Activated CD4-positive, alpha-beta T cell treated with anti-CD3 and anti-CD28 coated beads, Interleukin-2, Interleukin-4, amounts not matched to agents 100 ng/mL and 50 ng/mL, durations not matched to agents 16 hours and 8 hours (primary cell): ENCODE measurements at regions not wholly inside any gene's neighbourhood (a gene's known extent, or its start where the extent isn't known, plus 50 kb on each side); places are given as distances from the start of the nearest gene placed in this dataset.

Experiments
- DNase-seq: peaks from one replicate; pipeline ENCODE4 v3.0.0-alpha.2; 2020; ENCODE audit warnings: low spot score

DNA sequence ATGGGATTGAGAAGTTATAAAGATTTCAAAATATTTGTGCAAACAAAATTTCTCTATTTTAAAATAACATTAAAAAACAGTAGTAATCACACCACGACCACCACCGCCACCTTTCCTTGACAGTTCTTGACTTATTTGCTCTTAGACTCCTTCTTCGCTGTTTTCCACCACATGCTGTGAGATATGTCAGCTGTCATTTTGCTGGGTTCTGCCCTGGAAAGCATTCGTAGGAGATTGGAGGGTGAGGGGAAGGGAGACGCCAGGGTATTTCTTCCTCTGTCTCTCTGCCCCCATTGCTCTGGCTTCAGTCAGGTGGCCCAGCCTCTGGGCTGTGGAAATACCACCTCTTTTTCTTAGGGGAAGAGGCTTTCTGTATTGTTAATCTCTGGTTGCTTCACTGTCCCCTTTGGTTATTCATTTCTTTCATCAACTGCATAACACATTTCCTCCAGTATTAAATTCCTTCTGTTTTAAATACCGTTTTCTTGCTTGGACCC lies 186.2 kb downstream of the NEDD1 start:
- no peak for DNase-seq

DNA sequence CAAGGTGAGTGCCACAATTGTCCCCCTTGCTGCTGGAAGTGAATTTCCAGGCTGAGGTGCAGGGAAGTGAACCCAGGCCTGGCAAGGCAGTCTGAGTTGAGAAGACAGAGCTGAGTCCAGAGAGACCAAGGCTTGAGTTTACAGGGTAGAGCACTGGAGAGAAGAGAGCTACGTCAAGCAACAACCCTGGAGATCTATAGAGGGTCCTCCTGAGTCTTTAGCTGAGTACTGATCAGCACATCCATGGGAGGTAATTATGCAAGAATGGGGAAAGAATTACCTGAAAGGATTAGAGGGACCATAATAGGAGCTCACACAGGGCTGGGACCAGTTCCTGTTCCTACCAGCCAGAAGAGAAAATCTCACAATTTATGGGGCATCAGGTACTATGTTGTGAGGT lies 190.7 kb downstream of the NEDD1 start:
- DNase-seq = no peak

DNA sequence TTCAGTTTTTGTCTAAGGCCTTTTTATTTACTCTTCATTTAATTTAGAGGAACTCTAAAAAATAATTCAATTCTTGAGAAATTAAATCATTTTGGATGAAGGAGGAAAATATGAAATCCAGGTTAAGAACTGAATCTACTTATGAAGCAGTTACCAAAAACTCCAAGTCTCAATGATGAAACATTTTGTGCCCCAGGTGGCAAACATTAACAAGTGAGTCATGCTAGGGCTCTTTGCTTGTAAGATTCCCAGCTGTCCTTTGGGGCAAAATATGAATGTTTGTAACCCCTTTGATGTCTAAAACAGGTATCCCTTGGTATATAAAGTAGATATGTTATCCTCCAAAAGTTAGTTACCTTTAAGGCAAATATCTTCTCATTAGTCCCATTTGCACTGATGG lies 202.4 kb downstream of the NEDD1 start:
- DNase-seq = no peak

DNA sequence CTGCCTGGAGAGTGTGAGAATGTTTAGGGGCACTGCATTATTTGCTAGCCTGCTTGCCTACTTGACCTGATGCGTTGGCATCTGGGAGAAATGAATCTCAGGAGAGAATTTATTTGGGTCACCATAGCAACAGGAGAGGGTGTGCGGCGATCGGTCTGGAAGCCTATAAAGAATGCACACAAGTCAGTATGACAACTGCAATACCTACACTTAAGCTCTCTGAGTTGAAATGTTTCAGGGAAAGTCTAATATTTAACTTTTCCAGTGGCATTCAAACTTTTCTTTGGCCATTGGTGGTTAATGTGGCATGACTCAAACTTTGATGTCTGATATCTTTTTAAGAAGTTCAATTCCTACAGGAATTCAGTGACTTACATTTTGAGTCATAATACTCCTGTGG lies 205.1 kb downstream of the NEDD1 start:
- DNase-seq = no peak

DNA sequence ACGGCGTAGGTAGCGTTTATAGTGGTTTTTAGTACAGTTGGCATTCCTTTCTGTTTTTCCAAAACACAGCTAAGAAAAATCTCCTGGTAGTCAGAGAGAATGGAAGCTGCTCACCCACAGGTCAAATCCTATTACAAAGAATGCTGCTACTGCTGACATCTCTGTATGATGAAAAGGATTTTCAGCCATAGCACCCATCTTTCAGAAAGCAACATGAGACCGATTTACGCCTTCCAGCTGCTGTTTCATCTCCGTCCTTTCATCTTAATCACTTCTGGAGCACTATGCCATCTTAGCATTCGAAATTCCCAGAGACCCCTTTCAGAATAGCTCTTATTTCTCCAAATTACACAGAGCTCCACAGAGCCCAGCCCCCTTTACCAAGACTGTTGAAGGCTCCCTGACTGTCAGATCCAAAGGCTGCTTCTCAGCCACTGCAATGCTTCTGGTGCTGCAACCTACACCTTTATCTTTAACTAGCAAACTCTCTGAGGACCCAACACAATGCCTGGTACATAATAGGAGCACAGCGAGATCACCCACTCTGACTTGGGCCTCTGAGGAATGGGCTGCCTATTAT lies 211.8 kb downstream of the NEDD1 start:
- DNase-seq = no peak

DNA sequence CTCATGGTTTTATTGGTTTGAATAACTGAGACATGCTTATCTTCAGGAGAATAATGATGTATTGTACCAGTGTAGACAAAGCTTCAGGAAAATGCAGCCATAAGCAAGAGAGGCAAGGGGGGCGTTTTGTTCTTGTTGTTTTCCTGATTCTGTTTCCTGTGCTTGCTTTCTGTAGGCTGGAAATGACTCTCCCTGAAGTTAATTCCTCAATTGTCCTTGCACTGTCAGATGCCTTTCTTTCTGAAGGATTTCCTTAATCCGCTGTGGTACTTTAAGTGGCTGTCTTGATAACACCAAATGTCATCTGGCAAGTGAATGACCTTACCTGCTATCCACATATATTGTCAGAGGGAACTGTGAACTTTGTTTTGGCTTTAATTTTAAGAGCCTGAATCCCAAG lies 220.0 kb downstream of the NEDD1 start:
- no peak for DNase-seq

DNA sequence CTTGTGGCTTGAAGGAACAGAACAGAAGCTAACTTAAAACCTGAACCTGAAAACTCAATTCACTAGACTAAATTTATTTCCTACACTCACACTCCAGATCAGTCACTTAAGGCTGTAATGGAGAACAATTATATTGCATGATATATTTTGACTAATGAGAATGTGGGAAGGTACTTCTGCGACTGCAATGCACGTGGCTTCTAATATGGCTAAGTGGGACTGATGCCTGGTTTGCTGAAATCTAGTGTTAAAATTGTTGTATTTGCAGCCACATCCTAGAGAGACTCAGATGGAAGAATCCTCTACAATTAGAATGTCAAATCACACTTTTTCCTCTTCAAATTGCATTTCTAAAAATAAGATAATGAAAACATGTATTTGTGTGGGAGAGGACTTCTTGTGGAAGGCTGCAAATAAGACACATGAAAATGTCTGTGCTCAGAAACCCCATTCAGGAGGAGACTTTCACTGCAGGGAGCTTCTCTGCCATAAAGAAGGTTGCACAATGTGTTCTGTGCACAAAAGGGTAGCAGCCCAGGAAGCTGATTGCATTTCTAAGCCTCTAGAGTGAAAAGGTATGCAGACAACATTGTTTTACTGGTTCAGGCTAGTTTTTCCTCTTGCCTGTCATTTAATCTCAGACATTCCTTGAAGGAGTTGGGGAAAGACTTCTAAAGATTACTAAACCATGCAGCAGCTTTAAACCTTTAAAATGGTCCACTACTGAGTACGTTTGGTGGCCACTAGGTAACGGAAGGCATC lies 224.3 kb downstream of the NEDD1 start:
- DNase-seq = no peak

DNA sequence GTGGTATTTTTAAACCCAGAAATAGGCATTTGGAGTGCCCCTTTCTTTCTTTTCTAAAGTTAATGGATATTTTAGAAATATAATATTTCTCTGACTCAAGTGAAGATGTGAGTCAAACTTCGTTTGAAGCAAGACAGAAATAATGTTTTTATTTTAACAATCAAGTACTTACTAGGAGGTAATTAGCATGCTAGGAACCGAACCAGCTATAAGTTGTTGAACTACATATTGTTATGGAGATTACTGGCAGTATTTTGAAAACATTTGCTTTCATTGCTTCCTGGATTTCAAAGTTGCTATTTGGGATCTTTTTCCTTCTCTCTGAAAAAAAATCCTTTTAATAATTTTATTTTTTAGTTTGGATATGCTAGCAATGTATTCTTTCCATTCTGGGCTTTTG lies 225.2 kb downstream of the NEDD1 start:
- DNase-seq = no peak

DNA sequence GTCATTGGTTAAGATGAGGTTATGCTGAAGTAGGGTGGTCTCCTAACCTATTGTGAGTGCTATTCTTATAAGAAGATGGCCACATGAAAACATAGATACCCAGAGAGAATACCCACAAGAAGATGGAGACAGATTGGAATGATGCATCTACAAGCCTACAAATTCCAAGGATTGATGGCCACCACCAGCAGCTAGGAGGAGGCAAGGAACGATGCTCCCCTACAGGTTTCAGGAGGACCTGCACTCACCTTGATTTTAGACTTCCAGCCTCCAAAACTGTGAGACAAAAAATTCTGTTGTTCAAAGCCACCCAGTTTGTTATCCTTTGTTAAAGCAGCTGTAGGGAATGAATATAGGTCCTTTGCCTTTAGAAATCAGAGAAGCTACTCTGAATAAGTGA lies 227.4 kb downstream of the NEDD1 start:
- DNase-seq = no peak

DNA sequence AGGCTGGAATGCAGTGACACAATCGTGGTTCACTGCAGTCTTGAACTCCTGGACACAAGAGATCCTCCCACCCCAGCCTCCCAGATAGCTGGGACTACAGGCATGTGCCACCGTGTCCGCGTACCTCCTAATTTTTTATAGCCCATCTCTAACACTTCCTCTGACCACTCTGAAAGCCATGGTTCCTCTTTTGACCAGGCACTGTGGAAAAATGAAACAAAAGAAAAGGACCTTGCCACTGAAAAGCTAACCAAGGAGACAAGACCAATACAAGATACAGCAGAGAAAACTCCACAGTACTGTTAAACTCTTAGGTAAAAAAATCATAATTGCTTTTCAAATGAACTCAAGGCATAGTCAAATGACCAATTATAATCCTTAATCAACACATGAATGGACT lies 233.3 kb downstream of the NEDD1 start:
- DNase-seq = no peak

DNA sequence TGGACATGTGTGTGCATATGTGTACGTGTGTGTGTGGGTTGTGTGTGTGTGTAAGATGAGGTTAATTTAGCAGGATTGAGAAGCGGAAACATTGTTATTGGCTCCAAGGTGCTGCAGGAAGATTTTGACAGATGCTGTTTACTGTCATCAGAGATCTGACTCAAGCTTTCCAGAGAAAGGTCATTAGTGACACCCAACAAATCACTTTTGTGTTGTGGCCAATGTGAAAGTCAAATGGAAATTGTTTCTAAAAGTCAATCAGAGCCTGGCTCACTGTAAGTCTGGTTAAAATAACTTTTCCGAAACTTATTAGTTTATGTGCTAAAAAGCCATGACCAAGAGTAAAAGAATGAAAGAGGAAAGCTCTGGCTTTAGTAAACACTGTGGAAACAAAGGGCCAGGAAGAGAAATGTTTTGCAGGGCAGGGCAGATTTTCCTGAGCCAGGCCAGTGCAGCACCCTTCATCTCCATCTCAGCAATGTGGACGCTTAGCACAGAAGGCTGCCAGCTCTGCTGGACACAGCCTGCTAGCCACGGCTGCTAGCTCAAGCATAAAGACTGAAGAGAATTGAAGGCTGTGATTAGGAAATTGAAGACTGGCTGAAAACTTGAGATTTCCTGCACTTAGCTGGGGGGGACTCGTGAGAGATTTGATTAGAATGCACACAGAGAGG lies 235.8 kb downstream of the NEDD1 start:
- no peak for DNase-seq

DNA sequence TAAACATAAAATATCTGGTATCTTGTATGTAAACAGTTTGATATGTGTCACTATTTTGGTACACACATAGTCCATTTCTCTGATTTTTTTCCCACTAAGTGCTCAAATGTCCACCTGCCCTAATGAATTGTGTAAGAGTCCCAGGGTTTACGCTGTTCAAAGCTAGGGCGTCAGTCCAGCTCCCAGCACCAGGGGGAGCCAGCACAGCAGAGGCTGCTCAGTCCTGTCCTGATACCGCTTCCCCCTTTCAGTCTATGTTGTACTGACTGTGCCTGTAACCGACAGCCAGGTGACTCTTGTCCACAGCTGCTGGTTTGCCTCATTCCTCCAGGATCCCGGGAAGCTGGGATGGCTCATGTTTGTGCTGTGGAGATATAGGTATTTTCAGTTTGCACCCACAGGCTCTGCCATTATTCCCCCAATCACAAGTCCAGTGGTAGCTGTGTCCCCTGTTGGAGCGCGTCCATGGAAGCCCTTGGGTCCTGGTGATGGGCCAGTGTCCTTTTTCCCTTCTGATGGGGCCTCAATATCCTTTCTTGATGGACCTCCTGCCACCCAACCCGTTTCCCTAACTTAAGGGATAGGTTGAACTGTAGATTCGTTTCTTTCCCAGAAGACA lies 242.0 kb downstream of the NEDD1 start:
- DNase-seq = peak; percentile 51

DNA sequence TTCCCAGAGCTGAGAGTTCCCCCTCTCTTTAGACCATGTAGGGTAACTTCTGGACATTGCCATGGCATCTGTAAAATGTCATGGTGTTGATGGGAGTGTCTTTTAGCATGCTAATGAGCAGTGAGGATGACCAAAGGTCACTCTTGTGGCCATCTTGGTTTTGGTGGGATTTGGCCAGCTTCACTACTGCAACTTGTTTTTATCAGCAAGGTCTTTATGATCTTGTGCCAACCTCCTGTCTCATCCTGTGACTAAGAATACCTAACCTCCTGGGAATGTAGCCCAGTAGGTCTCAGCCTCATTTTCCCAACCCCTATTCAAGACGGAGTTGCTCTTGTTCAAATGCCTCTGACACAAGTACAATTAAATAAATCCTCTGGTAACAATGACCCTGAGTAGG lies 244.4 kb downstream of the NEDD1 start:
- DNase-seq = no peak

DNA sequence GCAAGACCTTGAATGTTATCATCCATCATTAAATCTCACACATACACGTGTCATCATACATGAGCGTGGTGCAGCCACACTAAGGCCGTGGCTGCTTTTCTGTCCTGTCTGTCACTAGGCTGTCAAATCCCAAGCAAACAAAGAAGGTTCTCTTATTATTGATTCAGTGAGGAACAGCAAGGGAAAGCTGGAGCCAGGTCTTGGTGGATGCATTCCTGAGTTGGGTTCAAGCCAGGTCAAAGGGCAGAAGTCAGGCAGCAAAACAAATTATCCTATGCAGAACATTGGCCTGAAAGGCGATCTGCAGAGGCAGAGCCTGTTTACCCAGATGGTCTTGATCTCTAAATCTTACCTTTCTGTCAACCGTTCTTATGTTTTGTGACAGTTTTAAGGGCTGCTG lies 252.3 kb downstream of the NEDD1 start:
- DNase-seq = no peak

DNA sequence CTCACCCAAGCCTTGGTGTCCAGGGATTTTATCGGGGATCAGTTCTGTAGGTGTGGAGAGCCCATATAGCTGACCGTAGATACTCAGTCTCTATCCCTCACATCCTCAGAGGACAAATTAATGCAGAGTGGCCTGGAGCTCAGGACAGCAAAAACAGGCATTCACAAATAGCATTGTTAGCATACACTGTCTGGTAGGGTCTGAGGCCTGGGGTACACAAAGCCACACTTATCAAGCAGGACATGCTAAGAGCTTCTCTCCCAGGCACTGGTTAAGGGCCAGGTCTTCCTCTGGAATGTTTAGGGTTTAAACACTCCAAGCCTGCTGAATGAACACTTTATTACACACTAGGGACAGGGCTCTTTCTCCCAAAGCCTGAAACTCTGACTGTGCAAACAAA lies 253.2 kb downstream of the NEDD1 start:
- no peak for DNase-seq

DNA sequence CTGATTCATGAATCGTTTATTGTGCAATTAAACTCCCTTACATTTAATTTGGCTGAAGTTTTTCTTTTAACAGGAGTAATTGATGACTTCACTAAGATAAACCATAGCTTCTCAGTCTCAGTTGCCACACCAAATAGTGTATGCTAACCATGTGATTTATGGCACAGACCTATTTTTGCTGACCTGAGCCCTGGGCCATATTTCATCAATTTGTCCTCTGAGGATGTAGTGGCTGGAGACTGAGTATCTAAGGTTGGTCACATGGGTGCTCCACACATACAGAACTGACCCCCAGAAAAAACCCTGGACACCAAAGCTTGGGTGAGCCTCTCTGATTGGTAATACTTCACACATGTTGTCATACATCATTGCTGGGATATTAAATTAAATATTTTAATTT lies 255.1 kb downstream of the NEDD1 start:
- DNase-seq = no peak

DNA sequence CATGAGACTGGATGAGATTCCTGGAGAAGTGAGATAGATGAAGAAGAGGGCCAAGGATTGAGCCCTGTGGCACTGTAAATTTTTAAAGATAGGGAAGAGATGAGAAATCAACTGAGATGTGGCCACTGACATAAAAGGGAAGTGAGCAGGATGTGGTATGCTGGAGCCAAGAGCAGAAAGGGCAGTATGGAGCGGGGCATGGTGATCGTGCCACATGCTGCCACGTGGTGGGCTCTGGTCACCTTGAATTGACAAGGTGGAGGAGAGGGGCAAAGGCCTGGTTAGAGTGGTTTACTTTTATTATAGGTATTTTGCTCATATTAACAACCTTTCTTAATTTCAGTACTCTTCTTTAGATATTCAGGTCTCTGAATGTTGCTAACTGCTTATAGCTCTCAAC lies 257.9 kb downstream of the NEDD1 start:
- DNase-seq = no peak

DNA sequence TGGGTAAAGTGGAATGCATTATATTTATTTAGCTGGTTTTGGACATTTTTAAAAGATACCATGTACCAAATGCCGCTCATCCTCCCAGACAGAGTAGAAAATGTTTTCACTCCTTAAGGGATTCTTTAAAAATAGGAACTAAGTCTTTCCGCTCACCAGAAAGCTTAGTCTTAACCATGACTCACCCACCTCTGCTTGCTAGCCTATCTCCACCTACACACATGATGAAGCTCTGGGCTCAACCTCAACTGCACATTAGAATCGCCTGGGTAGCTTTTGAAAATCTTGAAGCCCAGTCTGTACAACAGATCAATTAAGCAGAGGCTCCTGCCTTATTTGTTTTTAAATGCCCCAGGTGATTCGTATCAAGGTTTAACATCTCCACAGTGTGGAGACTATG lies 260.5 kb downstream of the NEDD1 start:
- DNase-seq = no peak

DNA sequence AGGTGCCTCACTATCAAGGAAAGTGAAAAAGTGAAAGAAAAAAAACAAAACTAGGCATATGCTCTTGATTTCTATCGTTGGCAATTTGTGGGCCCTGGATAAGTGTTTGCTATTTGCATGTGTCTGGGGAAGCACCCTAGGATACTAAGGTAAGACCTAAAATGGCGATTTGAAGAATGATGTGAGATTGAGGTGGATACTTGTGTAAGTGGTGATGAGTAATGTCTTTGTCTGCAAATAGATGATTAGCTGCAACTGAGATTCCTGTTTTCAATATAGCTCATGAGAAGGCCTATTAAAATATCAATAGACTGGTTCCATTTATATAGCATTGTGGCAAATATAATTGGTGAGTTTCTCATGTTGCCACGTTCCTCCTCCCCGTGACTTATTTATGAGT lies 261.7 kb downstream of the NEDD1 start:
- DNase-seq = no peak

DNA sequence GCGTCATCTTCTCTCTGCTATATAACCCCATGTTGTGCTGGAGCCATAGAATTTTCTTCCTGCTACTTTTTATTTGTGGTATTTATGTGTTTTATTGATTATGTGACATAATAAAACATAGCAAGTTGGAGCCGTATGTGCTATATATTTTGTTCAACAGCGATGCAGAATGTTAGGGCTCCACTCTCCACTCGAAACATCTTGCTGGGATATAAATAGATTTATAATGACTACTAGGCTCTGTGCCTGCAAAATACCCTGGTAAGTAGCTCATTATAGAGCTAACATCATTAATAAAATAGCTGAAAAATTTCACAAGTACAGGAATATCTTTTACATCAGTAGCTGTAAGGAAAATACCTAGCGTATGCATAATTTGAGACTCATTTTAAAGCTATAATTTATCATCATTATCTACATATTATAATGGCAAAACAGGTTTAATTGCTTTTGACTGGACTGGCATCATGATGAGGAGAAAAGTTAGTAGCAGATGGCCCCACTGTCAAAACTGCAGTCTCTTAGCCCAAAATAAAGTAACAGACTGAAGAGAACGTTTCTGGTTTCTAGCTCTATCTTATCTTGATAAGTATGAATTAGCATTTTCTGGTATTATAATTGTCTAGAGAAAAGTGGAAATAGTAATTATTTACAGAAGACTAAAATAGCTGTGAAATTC lies 263.0 kb downstream of the NEDD1 start:
- DNase-seq = no peak

DNA sequence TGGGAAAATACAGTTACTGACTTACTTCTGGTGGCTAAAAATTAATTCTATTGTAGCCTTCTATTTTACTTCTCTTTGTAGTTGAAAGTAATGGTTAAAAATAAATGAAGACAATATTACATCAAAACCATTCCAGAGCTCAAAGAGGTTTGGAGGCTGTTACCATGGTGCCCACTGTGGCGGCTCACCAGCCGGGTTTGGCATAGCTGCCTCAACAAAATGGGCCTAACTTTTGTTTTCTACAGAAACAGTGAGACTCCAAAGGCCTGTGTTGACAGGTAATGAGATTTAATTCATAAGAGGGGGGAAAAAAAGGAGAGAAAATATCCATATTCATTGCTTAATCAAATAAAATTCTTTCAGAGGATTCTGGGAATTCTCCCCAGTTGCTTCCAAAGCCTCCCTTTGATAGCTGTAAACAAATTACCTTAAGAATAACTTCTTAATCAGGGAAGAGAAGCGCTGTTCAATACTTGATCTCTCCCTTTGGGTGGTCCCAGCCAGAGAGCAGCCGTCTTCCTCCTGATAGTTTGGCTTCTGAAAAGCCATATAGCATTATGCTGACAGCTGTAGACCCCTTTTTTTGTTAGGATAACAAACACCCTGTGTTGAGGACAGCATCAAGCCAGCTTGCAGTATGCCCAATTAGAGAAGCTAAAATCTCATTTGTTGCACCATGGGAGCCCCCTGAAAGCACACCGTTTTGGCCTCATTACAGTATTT lies 266.8 kb downstream of the NEDD1 start:
- DNase-seq = no peak

DNA sequence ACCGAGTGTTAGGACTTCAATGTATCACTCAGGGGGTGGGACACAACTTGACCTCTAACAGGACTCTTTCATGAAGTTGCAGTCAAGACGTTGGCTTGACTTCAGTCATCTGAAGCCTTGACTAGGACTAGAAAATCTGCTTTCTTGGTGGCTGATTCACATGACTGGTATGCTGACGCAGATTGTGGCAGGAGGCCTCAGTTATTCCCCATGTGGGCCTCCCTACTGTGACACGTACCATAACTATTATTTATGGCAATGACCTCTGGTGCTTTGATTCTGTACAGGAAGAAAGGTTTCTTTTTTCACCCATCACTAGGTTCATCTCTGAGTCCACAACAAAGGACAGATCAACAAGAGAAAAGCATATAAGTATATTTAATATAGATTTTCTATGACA lies 270.4 kb downstream of the NEDD1 start:
- no peak for DNase-seq
